Endodermal cell (in vitro differentiated cells): ENCODE measurements at regions not wholly inside any gene's neighbourhood (a gene's known extent, or its start where the extent isn't known, plus 50 kb on each side); places are given as distances from the start of the nearest gene placed in this dataset.

Source experiments
- DNase-seq: peaks from one replicate; pipeline ENCODE4 v3.0.0-alpha.2; 2017
- H3K27ac ChIP-seq: 2 replicates; pipeline ENCODE4 v1.5.1; 2013; ENCODE audit warnings: mild to moderate bottlenecking, low read depth, low read length, moderate library complexity
- H3K27me3 ChIP-seq: 2 replicates; pipeline ENCODE4 v1.6.1; 2013; ENCODE audit warnings: mild to moderate bottlenecking, low read length, moderate library complexity; ENCODE audit not compliant: insufficient read depth, control insufficient read depth, poor library complexity, severe bottlenecking
- H3K36me3 ChIP-seq: 2 replicates; pipeline ENCODE4 v1.7.0; 2013; ENCODE audit warnings: mild to moderate bottlenecking, low read length, moderate library complexity; ENCODE audit not compliant: control insufficient read depth, insufficient read depth
- H3K4me1 ChIP-seq: one replicate; pipeline ENCODE4 v1.7.0; 2013; ENCODE audit warnings: low read length; ENCODE audit not compliant: control insufficient read depth, insufficient read depth
- H3K4me3 ChIP-seq: 2 replicates; pipeline ENCODE4 v1.5.1; 2013; ENCODE audit warnings: mild to moderate bottlenecking, low read length, moderate library complexity
- H3K9ac ChIP-seq: 2 replicates; pipeline ENCODE4 v1.6.1; 2013; ENCODE audit warnings: mild to moderate bottlenecking, low read length, moderate library complexity; ENCODE audit not compliant: poor library complexity, severe bottlenecking; ENCODE audit errors: extremely low read depth
- H3K9me3 ChIP-seq: 2 replicates; pipeline ENCODE4 v1.6.1; 2013; ENCODE audit warnings: mild to moderate bottlenecking, low read length, moderate library complexity; ENCODE audit not compliant: control insufficient read depth
- H3K27ac Mint-ChIP-seq: 2 replicates; pipeline ENCODE4 v1.8.0; 2020; ENCODE audit warnings: mixed read lengths
- H3K27me3 Mint-ChIP-seq: 2 replicates; pipeline ENCODE4 v1.8.0; 2021; ENCODE audit warnings: mild to moderate bottlenecking, mixed read lengths; ENCODE audit not compliant: insufficient read depth
- H3K36me3 Mint-ChIP-seq: 2 replicates; pipeline ENCODE4 v1.8.0; 2020; ENCODE audit warnings: low read depth, mixed read lengths
- H3K4me1 Mint-ChIP-seq: 2 replicates; pipeline ENCODE4 v1.8.0; 2020; ENCODE audit warnings: mixed read lengths
- H3K4me3 Mint-ChIP-seq: 2 replicates; pipeline ENCODE4 v1.8.0; 2020; ENCODE audit warnings: mild to moderate bottlenecking, moderate library complexity, mixed read lengths
- H3K9me3 Mint-ChIP-seq: 2 replicates; pipeline ENCODE4 v1.8.0; 2020; ENCODE audit warnings: mild to moderate bottlenecking, mixed read lengths
- CTCF ChIP-seq: fragments of 200-600 bp; sonication (generic); conservative IDR thresholded peaks from 2 replicates; pipeline ENCODE4 v1.5.0; 2021; ENCODE audit warnings: antibody characterized with exemption, mild to moderate bottlenecking
- WGBS, 2 experiments: methylation state at CpG; one replicate each; pipeline versions ENCODE4 v1.1.5 to v1.1.7; 2013; ENCODE audit warnings: missing lambda C conversion rate in 2 of 2, mixed read lengths in 1 of 2; ENCODE audit not compliant: insufficient coverage in 1 of 2, insufficient read length in 1 of 2; 5-methylcytosine and 5-hydroxymethylcytosine counted together

GRCh38 chr13:37294472-37294871 is 189.0 kb upstream of the CSNK1A1L start:
- Mint-ChIP-seq H3K27ac (no peak overlapping the region), H3K4me1 (peaks cover 10% of the 10 kb centered on the region), H3K9me3 (no peaks in the 10 kb centered on the region), H3K4me3 (no peak overlapping the region), H3K36me3 (no peaks in the 10 kb centered on the region), H3K27me3 (no peaks in the 10 kb centered on the region)
- H3K36me3 ChIP-seq: no peaks in the 10 kb centered on the region
- WGBS, 2 experiments: 97% methylated on average over 6 of the region's 6 CpGs; no CpG with 5 or more reads in 1 of the 2 experiments
- no peak overlapping the region for H3K4me3 ChIP-seq
- H3K4me1 ChIP-seq: peaks cover 2% of the 10 kb centered on the region
- H3K9ac ChIP-seq: no peak overlapping the region
- H3K27ac ChIP-seq: no peak overlapping the region
- no peaks in the 10 kb centered on the region for H3K27me3 ChIP-seq
- H3K9me3 ChIP-seq: no peaks in the 10 kb centered on the region
- DNase-seq: no peak
- no peak for TF ChIP-seq CTCF

- H3K4me1 ChIP-seq: no peaks in the 10 kb centered on the region
- Mint-ChIP-seq H3K27me3 (no peaks in the 10 kb centered on the region), H3K9me3 (no peaks in the 10 kb centered on the region), H3K4me3 (no peak overlapping the region), H3K4me1 (no peaks in the 10 kb centered on the region), H3K36me3 (no peaks in the 10 kb centered on the region), H3K27ac (no peak overlapping the region)
- no peak for TF ChIP-seq CTCF
- WGBS, 2 experiments: 96 to 100% methylated on average over 2 to 3 of the region's 3 CpGs
- no peaks in the 10 kb centered on the region for H3K36me3 ChIP-seq
- H3K27me3 ChIP-seq: no peaks in the 10 kb centered on the region
- DNase-seq: no peak
- H3K27ac ChIP-seq: no peak overlapping the region
- no peaks in the 10 kb centered on the region for H3K9me3 ChIP-seq
- no peak overlapping the region for H3K4me3 ChIP-seq
- no peak overlapping the region for H3K9ac ChIP-seq
Measured at GRCh38 chr13:37293295-37293694, 187.8 kb upstream of the CSNK1A1L start.

GRCh38 chr13:37290716-37291505 is 185.4 kb upstream of the CSNK1A1L start:
- H3K36me3 Mint-ChIP-seq: no peaks in the 10 kb centered on the region
- no peaks in the 10 kb centered on the region for H3K4me1 Mint-ChIP-seq
- no peak for TF ChIP-seq CTCF

More at GRCh38 chr13:37290716-37291505, 185.4 kb upstream of the CSNK1A1L start:
- H3K4me1 ChIP-seq: no peaks in the 10 kb centered on the region
- no peak overlapping the region for H3K4me3 ChIP-seq
- H3K27ac ChIP-seq: no peak overlapping the region
- no peak overlapping the region for H3K27ac Mint-ChIP-seq
- peaks cover 6% of the 10 kb centered on the region for H3K9me3 Mint-ChIP-seq
- no peak for DNase-seq
- H3K4me3 Mint-ChIP-seq: no peak overlapping the region
- WGBS, 2 experiments: 92 to 100% methylated on average over 1 to 6 of the region's 6 CpGs
- H3K27me3 ChIP-seq: no peaks in the 10 kb centered on the region
- H3K9ac ChIP-seq: no peak overlapping the region
- H3K27me3 Mint-ChIP-seq: no peaks in the 10 kb centered on the region
- peaks cover 6% of the 10 kb centered on the region for H3K9me3 ChIP-seq
- no peaks in the 10 kb centered on the region for H3K36me3 ChIP-seq
